ENCODE measurements at regions not wholly inside any gene's neighbourhood (a gene's known extent, or its start where the extent isn't known, plus 50 kb on each side); places are given as distances from the start of the nearest gene placed in this dataset.
"Not testable (repeated sequence)": the region's sequence is repeated elsewhere in the genome, so short reads cannot be mapped to it uniquely, and the experiment has no call there.

DNA sequence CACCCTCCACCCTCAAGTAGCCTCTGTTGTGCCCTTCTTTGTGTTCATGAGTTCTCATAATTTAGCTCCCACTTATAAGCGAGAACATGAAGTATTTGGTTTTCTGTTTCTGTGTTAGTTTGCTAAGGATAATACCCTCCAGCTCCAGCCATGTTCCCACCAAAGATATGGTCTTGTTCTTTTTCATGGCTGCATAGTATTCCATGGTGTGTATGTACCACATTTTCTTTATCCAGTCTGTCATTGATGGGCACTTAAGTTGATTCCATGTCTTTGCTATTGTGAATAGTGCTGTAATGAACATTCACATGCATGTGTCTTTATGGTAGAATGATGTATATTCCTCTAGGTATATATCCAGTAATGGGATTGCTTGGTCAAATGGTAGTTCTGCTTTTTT lies 77.8 kb downstream of the FTHL17 start:
- TF ChIP-seq, protein P1, sequence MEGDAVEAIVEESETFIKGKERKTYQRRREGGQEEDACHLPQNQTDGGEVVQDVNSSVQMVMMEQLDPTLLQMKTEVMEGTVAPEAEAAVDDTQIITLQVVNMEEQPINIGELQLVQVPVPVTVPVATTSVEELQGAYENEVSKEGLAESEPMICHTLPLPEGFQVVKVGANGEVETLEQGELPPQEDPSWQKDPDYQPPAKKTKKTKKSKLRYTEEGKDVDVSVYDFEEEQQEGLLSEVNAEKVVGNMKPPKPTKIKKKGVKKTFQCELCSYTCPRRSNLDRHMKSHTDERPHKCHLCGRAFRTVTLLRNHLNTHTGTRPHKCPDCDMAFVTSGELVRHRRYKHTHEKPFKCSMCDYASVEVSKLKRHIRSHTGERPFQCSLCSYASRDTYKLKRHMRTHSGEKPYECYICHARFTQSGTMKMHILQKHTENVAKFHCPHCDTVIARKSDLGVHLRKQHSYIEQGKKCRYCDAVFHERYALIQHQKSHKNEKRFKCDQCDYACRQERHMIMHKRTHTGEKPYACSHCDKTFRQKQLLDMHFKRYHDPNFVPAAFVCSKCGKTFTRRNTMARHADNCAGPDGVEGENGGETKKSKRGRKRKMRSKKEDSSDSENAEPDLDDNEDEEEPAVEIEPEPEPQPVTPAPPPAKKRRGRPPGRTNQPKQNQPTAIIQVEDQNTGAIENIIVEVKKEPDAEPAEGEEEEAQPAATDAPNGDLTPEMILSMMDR (conservative IDR thresholded peaks at IDR 0.05 in 1 of 2, IDR thresholded peaks at IDR 0.05 in 1 of 2; ENCODE audit: extremely low read depth in 1 of 2, insufficient read depth in 1 of 2, low read depth in 1 of 2, low read length in 2 of 2): not testable (repeated sequence)
- not testable (repeated sequence) for TF ChIP-seq EZH2 (IDR thresholded peaks at IDR 0.05; ENCODE audit: borderline replicate concordance, low read length)

All from mammary epithelial cell (primary cell).